ENCODE measurements at regions not wholly inside any gene's neighbourhood (a gene's known extent, or its start where the extent isn't known, plus 50 kb on each side); places are given as distances from the start of the nearest gene placed in this dataset.
"Not testable (repeated sequence)": the region's sequence is repeated elsewhere in the genome, so short reads cannot be mapped to it uniquely, and the experiment has no call there.

DNA sequence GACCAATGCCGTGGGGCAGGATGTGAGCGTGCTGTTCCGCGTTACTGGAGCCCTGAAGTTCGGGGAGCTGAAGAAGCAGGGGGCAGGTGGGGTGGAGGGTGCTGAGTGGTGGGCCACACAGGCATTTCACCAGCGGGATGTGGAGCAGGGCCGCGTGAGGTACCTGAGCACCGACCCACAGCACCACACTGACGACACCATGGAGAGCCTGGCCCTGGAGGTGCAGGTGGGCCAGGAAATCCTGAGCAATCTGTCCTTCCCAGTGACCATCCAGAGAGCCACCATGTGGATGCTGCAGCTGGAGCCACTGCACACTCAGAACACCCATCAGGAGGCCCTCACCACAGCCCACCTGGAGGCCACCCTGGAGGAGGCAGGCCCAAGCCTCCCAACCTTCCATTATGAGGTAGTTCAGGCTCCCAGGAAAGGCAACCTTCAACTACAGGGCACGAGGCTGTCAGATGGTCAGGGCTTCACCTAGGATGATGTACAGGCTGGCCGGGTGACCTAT lies 179.6 kb downstream of the TBC1D2B start (continued):
- TF ChIP-seq ZNF746 (CRISPR knock-in tag; IDR thresholded peaks at IDR 0.05) = no peak
- TF ChIP-seq ZNF615 (CRISPR knock-in tag; IDR thresholded peaks at IDR 0.05; ENCODE audit: borderline replicate concordance) = no peak
- TF ChIP-seq ZNF761 (CRISPR knock-in tag; conservative IDR thresholded peaks at IDR 0.05) = no peak
- no peak for TF ChIP-seq ZFP36L2 (CRISPR knock-in tag; IDR thresholded peaks at IDR 0.05)
- TF ChIP-seq, protein P1, sequence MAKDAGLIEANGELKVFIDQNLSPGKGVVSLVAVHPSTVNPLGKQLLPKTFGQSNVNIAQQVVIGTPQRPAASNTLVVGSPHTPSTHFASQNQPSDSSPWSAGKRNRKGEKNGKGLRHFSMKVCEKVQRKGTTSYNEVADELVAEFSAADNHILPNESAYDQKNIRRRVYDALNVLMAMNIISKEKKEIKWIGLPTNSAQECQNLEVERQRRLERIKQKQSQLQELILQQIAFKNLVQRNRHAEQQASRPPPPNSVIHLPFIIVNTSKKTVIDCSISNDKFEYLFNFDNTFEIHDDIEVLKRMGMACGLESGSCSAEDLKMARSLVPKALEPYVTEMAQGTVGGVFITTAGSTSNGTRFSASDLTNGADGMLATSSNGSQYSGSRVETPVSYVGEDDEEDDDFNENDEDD (CRISPR knock-in tag; IDR thresholded peaks at IDR 0.05; ENCODE audit: borderline replicate concordance) = no peak

DNA sequence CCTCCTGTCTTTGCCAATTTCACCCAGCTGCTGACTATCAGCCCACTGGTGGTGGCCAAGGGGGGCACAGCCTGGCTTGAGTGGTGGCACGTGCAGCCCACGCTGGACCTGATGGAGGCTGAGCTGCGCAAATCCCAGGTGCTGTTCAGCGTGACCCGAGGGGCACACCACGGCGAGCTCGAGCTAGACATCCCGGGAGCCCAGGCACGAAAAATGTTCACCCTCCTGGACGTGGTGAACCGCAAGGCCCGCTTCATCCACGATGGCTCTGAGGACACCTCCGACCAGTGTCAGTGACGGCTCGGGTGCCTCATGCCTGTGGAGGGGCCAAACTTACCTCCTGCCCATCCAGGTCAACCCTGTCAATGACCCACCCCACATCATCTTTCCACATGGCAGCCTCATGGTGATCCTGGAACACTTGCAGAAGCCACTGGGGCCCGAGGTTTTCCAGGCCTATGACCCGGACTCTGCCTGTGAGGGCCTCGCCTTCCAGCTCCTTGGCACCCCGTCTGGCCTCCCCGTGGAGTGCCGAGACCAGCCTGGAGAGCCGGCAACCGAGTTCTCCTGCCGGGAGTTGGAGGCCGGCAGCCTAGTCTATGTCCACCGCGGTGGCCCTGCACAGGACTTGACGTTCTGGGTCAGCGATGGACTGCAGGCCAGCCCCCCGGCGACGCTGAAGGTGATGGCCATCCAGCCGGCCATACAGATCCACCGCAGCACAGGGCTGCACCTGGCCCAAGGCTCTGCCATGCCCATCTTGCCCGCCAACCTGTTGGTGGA lies 180.2 kb downstream of the TBC1D2B start:
- H3K27me3 ChIP-seq (ENCODE audit: control insufficient read depth in 1 of 2, insufficient read depth in 2 of 2, low read length in 2 of 2); DNase-seq (ENCODE audit: low spot score); intact Hi-C loops (cut with micrococcal nuclease; ENCODE audit: unreplicated experiment); H3K4me1 ChIP-seq (ENCODE audit: insufficient read depth, low read length); ATAC-seq; H3K9me3 ChIP-seq (ENCODE audit: low read length); H3K27ac ChIP-seq (ENCODE audit: extremely low read length, insufficient read depth, low read length); BruUV-seq (replicated peaks); H3K4me3 ChIP-seq (replicated peaks in 1 of 3; ENCODE audit: insufficient read depth in 1 of 3, low read depth in 2 of 3, low read length in 3 of 3); H3K36me3 ChIP-seq (replicated peaks in 1 of 2; ENCODE audit: control insufficient read depth in 1 of 2, insufficient read depth in 2 of 2, low read length in 2 of 2); H2AFZ ChIP-seq (ENCODE audit: low read length); FAIRE-seq; H3K79me2 ChIP-seq (ENCODE audit: insufficient read depth, low read length); in situ Hi-C loops (cut with HindIII; ENCODE audit: extremely low pct_ligation_motif_present, low pct_unique_long_range_greater_than_20kb); POLR2A ChIA-PET; CTCF ChIA-PET (ENCODE audit: low intra/inter-chr PET ratio, low total read pairs); H3K9ac ChIP-seq (ENCODE audit: insufficient read depth, low read depth, low read length); H4K20me1 ChIP-seq (ENCODE audit: insufficient read depth, low read length); H3K4me2 ChIP-seq (ENCODE audit: low read depth, low read length): not testable (repeated sequence)
- 27% methylated on average over 4 of the region's 37 CpGs for WGBS (ENCODE audit: low lambda C conversion rate)
- TF ChIP-seq, protein P2, sequence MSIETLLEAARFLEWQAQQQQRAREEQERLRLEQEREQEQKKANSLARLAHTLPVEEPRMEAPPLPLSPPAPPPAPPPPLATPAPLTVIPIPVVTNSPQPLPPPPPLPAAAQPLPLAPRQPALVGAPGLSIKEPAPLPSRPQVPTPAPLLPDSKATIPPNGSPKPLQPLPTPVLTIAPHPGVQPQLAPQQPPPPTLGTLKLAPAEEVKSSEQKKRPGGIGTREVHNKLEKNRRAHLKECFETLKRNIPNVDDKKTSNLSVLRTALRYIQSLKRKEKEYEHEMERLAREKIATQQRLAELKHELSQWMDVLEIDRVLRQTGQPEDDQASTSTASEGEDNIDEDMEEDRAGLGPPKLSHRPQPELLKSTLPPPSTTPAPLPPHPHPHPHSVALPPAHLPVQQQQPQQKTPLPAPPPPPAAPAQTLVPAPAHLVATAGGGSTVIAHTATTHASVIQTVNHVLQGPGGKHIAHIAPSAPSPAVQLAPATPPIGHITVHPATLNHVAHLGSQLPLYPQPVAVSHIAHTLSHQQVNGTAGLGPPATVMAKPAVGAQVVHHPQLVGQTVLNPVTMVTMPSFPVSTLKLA (IDR thresholded peaks at IDR 0.05) = 0 out of 2 replicates have a peak, but pooled peaks have one; percentile 5

DNA sequence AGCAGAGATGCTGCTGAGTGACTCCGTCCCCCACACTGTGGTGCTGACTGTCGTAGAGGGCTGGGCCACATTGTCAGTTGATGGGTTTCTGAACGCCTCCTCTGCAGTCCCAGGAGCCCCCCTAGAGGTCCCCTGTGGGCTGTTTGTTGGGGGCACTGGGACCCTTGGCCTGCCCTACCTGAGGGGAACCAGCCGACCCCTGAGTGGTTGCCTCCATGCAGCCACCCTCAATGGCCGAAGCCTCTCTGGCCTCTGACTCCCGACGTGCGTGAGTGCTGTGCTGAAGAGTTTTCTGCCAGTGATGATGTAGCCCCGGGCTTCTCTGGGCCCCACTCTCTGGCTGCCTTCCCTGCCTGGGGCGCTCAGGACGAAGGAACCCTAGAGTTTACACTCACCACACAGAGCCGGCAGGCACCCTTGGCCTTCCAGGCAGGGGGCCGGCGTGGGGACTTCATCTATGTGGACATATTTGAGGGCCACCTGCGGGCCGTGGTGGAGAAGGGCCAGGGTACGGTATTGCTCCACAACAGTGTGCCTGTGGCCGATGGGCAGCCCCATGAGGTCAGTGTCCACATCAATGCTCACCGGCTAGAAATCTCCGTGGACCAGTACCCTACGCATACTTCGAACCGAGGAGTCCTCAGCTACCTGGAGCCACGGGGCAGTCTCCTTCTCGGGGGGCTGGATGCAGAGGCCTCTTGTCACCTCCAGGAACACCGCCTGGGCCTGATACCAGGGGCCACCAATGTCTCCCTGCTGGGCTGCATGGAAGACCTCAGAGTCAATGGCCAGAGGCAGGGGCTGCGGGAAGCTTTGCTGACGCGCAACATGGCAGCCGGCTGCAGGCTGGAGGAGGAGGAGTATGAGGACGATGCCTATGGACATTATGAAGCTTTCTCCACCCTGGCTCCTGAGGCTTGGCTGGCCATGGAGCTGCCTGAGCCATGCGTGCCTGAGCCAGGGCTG lies 181.1 kb downstream of the TBC1D2B start:
- H3K27ac ChIP-seq (ENCODE audit: extremely low read length, insufficient read depth, low read length); CTCF ChIA-PET (ENCODE audit: low intra/inter-chr PET ratio, low total read pairs); ATAC-seq; H3K27me3 ChIP-seq (ENCODE audit: control insufficient read depth in 1 of 2, insufficient read depth in 2 of 2, low read length in 2 of 2); FAIRE-seq; H3K9me3 ChIP-seq (ENCODE audit: low read length); H3K4me3 ChIP-seq (replicated peaks in 1 of 3; ENCODE audit: insufficient read depth in 1 of 3, low read depth in 2 of 3, low read length in 3 of 3); H2AFZ ChIP-seq (ENCODE audit: low read length); in situ Hi-C loops (cut with HindIII; ENCODE audit: extremely low pct_ligation_motif_present, low pct_unique_long_range_greater_than_20kb); H3K79me2 ChIP-seq (ENCODE audit: insufficient read depth, low read length); H3K4me1 ChIP-seq (ENCODE audit: insufficient read depth, low read length); intact Hi-C loops (cut with micrococcal nuclease; ENCODE audit: unreplicated experiment); POLR2A ChIA-PET; H3K4me2 ChIP-seq (ENCODE audit: low read depth, low read length); H3K36me3 ChIP-seq (replicated peaks in 1 of 2; ENCODE audit: control insufficient read depth in 1 of 2, insufficient read depth in 2 of 2, low read length in 2 of 2); H3K9ac ChIP-seq (ENCODE audit: insufficient read depth, low read depth, low read length); DNase-seq (ENCODE audit: low spot score); H4K20me1 ChIP-seq (ENCODE audit: insufficient read depth, low read length); BruUV-seq (replicated peaks): not testable (repeated sequence)
- no CpG with 5 or more reads among the region's 32 CpGs for WGBS (ENCODE audit: low lambda C conversion rate)
